Heart left ventricle (tissue), 16 donors: ENCODE measurements at regions not wholly inside any gene's neighbourhood (a gene's known extent, or its start where the extent isn't known, plus 50 kb on each side); places are given as distances from the start of the nearest gene placed in this dataset.

ENCODE experiments used
- ATAC-seq, 4 donors: fragments of 200-7000 bp; cut with Tn5 transposase; one replicate each; pipeline ENCODE4 v1.9.1; 2020 to 2022; ENCODE audit warnings: moderate library complexity in 4 of 4, mild to moderate bottlenecking in 3 of 4, moderate number of reproducible peaks in 1 of 4
- DNase-seq, 5 donors: peaks; one replicate each; pipeline ENCODE4 v3.0.0-alpha.2; 2020
- H3K27ac ChIP-seq, 12 donors: fragments of 200-600 bp; sonication (generic) in 4 of 12; one replicate each; pipeline versions ENCODE4 v1.5.0 to v1.8.0; 2016 to 2022; ENCODE audit warnings: mild to moderate bottlenecking in 2 of 12
- H3K27me3 ChIP-seq, 9 donors: fragments of 200-600 bp; sonication (generic) in 2 of 9; one replicate each; pipeline versions ENCODE4 v1.5.1 to v1.8.0; 2016 to 2022; ENCODE audit warnings: mild to moderate bottlenecking in 3 of 9
- H3K36me3 ChIP-seq, 9 donors: fragments of 200-600 bp; sonication (generic) in 2 of 9; one replicate each; pipeline versions ENCODE4 v1.5.0 to v1.8.0; 2018 to 2022; ENCODE audit warnings: mild to moderate bottlenecking in 2 of 9
- H3K4me1 ChIP-seq, 12 donors: fragments of 200-600 bp; sonication (generic) in 4 of 12; one replicate each; pipeline versions ENCODE4 v1.5.0 to v1.8.0; 2016 to 2022; ENCODE audit warnings: mild to moderate bottlenecking in 3 of 12
- H3K4me3 ChIP-seq, 12 donors: fragments of 200-600 bp; sonication (generic) in 4 of 12; one replicate each; pipeline versions ENCODE4 v1.5.0 to v1.8.0; 2017 to 2022; ENCODE audit warnings: mild to moderate bottlenecking in 9 of 12, moderate library complexity in 4 of 12
- H3K9me3 ChIP-seq, 12 donors: fragments of 200-600 bp; sonication (generic) in 4 of 12; one replicate each; pipeline versions ENCODE4 v1.5.0 to v1.8.0; 2016 to 2022; ENCODE audit warnings: mild to moderate bottlenecking in 1 of 12
- POLR2A ChIP-seq, 2 donors: fragments of 450-650 bp; IDR thresholded peaks; one replicate each; pipeline ENCODE4 v1.6.1; 2017; ENCODE audit warnings: antibody characterized with exemption in 2 of 2, mild to moderate bottlenecking in 2 of 2, moderate library complexity in 2 of 2
- WGBS, 4 donors: extraction: QIAGEN DNeasy Blood & Tissue Kit in 2 of 4; methylation state at CpG; one replicate each; pipeline versions ENCODE4 v1.1.5 to v1.1.7; 2013 to 2018; 5-methylcytosine and 5-hydroxymethylcytosine counted together
- intact Hi-C, 10 donors: fragments of 100-400 bp; cut with DNase I; formaldehyde crosslinking; loops; one replicate each; pipeline versions ENCODE4 v1.11.1 to v1.14.2; 2022
- TF ChIP-seq, protein P1 (sequence below), 12 donors: fragments of 200-600 bp; sonication (generic) in 4 of 12; IDR thresholded peaks; one replicate each; pipeline versions ENCODE4 v1.5.0 to v1.8.0; 2018 to 2022; ENCODE audit warnings: antibody characterized with exemption in 12 of 12, mild to moderate bottlenecking in 5 of 12
- donor health status: ischemic (EF 13 %, LVEDD 7.1; RV severe dilation, severe dysfunction).
- donor health status: healthy with polysubstance abuse.
- donor health status: DM: no; HTN: yes; CAD: no.
- donor health status: DM: no; HTN: no; CAD: no.
- donor health status: ischemic (EF 25% LVEDD 6.9; RV normal size, moderate dysfunction).
- donor health status: ischemic (EF 25% LVEDD 5.7; RV mildly dilated, moderate dysfunction).
- donor health status: healthy.
- donor health status: DM: yes; HTN: yes; CAD: no.
- donor health status: ischemic (EF 35%, LVEDD 5.7; RV mildly dilated, moderate dysfunction).
- donor health status: nonischemic (EF 11% LVEDD 7.7; RV severe dilation, severe dysfunction).
- donor health status: DM: yes; HTN: yes; CAD: no.
- donor health status: PGD.
- donor health status: ischemic (EF 29% LVEDD 5.4; RV normal size, mild dysfunction).
- donor health status: nonischemic (EF 23%, LVEDD 6.1; RV moderate dilation, normal function).

GRCh38 chr2:60172801-60173200 is 380.7 kb downstream of the BCL11A start:
- TF ChIP-seq, protein P1, sequence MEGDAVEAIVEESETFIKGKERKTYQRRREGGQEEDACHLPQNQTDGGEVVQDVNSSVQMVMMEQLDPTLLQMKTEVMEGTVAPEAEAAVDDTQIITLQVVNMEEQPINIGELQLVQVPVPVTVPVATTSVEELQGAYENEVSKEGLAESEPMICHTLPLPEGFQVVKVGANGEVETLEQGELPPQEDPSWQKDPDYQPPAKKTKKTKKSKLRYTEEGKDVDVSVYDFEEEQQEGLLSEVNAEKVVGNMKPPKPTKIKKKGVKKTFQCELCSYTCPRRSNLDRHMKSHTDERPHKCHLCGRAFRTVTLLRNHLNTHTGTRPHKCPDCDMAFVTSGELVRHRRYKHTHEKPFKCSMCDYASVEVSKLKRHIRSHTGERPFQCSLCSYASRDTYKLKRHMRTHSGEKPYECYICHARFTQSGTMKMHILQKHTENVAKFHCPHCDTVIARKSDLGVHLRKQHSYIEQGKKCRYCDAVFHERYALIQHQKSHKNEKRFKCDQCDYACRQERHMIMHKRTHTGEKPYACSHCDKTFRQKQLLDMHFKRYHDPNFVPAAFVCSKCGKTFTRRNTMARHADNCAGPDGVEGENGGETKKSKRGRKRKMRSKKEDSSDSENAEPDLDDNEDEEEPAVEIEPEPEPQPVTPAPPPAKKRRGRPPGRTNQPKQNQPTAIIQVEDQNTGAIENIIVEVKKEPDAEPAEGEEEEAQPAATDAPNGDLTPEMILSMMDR (IDR thresholded peaks at IDR 0.05): no peak
- TF ChIP-seq POLR2A (IDR thresholded peaks at IDR 0.05): no peak
- Histone ChIP-seq H3K27me3 (no peaks in the 10 kb centered on the region), H3K4me3 (no peak overlapping the region), H3K36me3 (no peaks in the 10 kb centered on the region), H3K27ac (no peak overlapping the region), H3K4me1 (no peaks in the 10 kb centered on the region), H3K9me3 (no peaks in the 10 kb centered on the region)
- ATAC-seq: no peak
- no peak for DNase-seq
- 82 to 93% (median 84%) methylated on average over 3 of the region's 3 CpGs for WGBS, 4 donors
- intact Hi-C loops: no loop called here

- H3K27me3 ChIP-seq: no peaks in the 10 kb centered on the region
Observed at GRCh38 chr2:60170272-60170671, 383.2 kb downstream of the BCL11A start.

GRCh38 chr2:60168247-60168646 is 385.2 kb downstream of the BCL11A start:
- 69 to 87% (median 84%) methylated on average over 3 of the region's 3 CpGs for WGBS, 4 donors
- ATAC-seq (peak in 2 of 4 donors; percentile 32 to 40), DNase-seq (no peak)
- H3K4me3 ChIP-seq: no peak overlapping the region
- no peaks in the 10 kb centered on the region for H3K36me3 ChIP-seq
- H3K4me1 ChIP-seq: no peaks in the 10 kb centered on the region
- intact Hi-C loops: loop anchor here in 1 of 10 donors (10.0 kb wide), 1 partner anchor 147 kb away; no protein-coding TSS in a partner anchor
- no peaks in the 10 kb centered on the region for H3K9me3 ChIP-seq
- no peak overlapping the region for H3K27ac ChIP-seq
- TF ChIP-seq, protein P1 (IDR thresholded peaks at IDR 0.05): no peak
- TF ChIP-seq POLR2A (IDR thresholded peaks at IDR 0.05): no peak
- no peaks in the 10 kb centered on the region for H3K27me3 ChIP-seq

More at GRCh38 chr2:60170272-60170671, 383.2 kb downstream of the BCL11A start:
- ATAC-seq (no peak), DNase-seq (no peak)
- H3K4me3 ChIP-seq: no peak overlapping the region
- TF ChIP-seq, protein P1 (IDR thresholded peaks at IDR 0.05): no peak
- TF ChIP-seq POLR2A (IDR thresholded peaks at IDR 0.05): no peak
- 83 to 95% (median 89%) methylated on average over 3 of the region's 3 CpGs for WGBS, 4 donors
- no peak overlapping the region for H3K27ac ChIP-seq
- intact Hi-C loops: no loop called here
- H3K36me3 ChIP-seq: no peaks in the 10 kb centered on the region
- no peaks in the 10 kb centered on the region for H3K9me3 ChIP-seq
- no peaks in the 10 kb centered on the region for H3K4me1 ChIP-seq

GRCh38 chr2:60167089-60167488 is 386.4 kb downstream of the BCL11A start:
- ATAC-seq (peak; percentile 66 to 88 (median 76)), DNase-seq (peak in 1 of 5 donors; percentile 55)
- Histone ChIP-seq H3K27me3 (no peaks in the 10 kb centered on the region), H3K4me1 (no peaks in the 10 kb centered on the region), H3K27ac (no peak overlapping the region), H3K9me3 (no peaks in the 10 kb centered on the region), H3K4me3 (no peak overlapping the region), H3K36me3 (no peaks in the 10 kb centered on the region)
- 15 to 38% (median 28%) methylated on average over 4 of the region's 4 CpGs for WGBS, 4 donors
- intact Hi-C loops: loop anchor here in 1 of 10 donors (10.0 kb wide), 1 partner anchor 148 kb away; no protein-coding TSS in a partner anchor
- TF ChIP-seq, protein P1 (IDR thresholded peaks at IDR 0.05): no peak
- no peak for TF ChIP-seq POLR2A (IDR thresholded peaks at IDR 0.05)
